Thyroid gland (tissue), 4 donors: ENCODE measurements at regions not wholly inside any gene's neighbourhood (a gene's known extent, or its start where the extent isn't known, plus 50 kb on each side); places are given as distances from the start of the nearest gene placed in this dataset.

Experiments used
- DNase-seq, 2 donors: peaks; one replicate each; pipeline ENCODE4 v3.0.0-alpha.2; 2019
- H3K27ac ChIP-seq, 3 donors: fragments of 200-600 bp; sonication (generic); 1 replicate in 2 of 3; 2 replicates in 1 of 3; pipeline ENCODE4 v1.5.1; 2016 to 2019; ENCODE audit warnings: mild to moderate bottlenecking in 1 of 3, moderate library complexity in 1 of 3
- H3K27me3 ChIP-seq: fragments of 200-600 bp; sonication (generic); one replicate; pipeline ENCODE4 v1.5.1; 2019
- H3K36me3 ChIP-seq, 2 donors: fragments of 200-600 bp; sonication (generic); one replicate each; pipeline ENCODE4 v1.5.1; 2016 to 2019
- H3K4me1 ChIP-seq, 2 donors: fragments of 200-600 bp; sonication (generic); one replicate each; pipeline ENCODE4 v1.5.1; 2017 to 2019
- H3K4me3 ChIP-seq, 3 donors: fragments of 200-600 bp; sonication (generic); replicated peaks in 1 of 3; 1 replicate in 2 of 3; 2 replicates in 1 of 3; pipeline ENCODE4 v1.5.1; 2016; ENCODE audit warnings: mild to moderate bottlenecking in 1 of 3
- H3K9me3 ChIP-seq: fragments of 200-600 bp; sonication (generic); one replicate; pipeline ENCODE4 v1.5.1; 2017
- CTCF ChIP-seq, 6 experiments: fragments of 200-600 bp in 3 of 6; fragments of 450-650 bp in 3 of 6; sonication (generic) in 3 of 6; IDR thresholded peaks; one replicate each; pipeline ENCODE4 v1.5.1; 2016 to 2019; ENCODE audit warnings: antibody characterized with exemption in 6 of 6, mild to moderate bottlenecking in 2 of 6, inconsistent platforms in 1 of 6, moderate library complexity in 1 of 6
- POLR2A ChIP-seq, 2 donors: fragments of 450-650 bp; IDR thresholded peaks; one replicate each; pipeline ENCODE4 v1.6.1; 2017; ENCODE audit warnings: antibody characterized with exemption in 2 of 2, mild to moderate bottlenecking in 2 of 2, moderate library complexity in 1 of 2
- WGBS, 2 donors: methylation state at CpG; one replicate each; pipeline ENCODE4 v1.1.5; 2017; 5-methylcytosine and 5-hydroxymethylcytosine counted together
- intact Hi-C: fragments of 100-400 bp; cut with DNase I; formaldehyde crosslinking; loops from one replicate; pipeline ENCODE4 v1.15.1; 2023

- Histone ChIP-seq H3K9me3 (no peaks in the 10 kb centered on the region), H3K4me3 (no peak overlapping the region), H3K36me3 (peaks cover 0 to 11% of the 10 kb centered on the region in 2 donors), H3K4me1 (peaks cover 15 to 18% of the 10 kb centered on the region in 2 donors), H3K27ac (no peak overlapping the region), H3K27me3 (no peaks in the 10 kb centered on the region)
- intact Hi-C loops: no loop called here
- DNase-seq: no peak
- TF ChIP-seq CTCF (IDR thresholded peaks at IDR 0.05) (no peak), POLR2A (IDR thresholded peaks at IDR 0.05) (no peak)
- WGBS, 2 donors: 89 to 100% methylated on average over 3 to 4 of the region's 4 CpGs
Observed at GRCh38 chr15:62739082-62739481, 303.5 kb upstream of the TPM1 start.

GRCh38 chr15:62739507-62739906 is 303.0 kb upstream of the TPM1 start:
- no peak for DNase-seq
- Histone ChIP-seq H3K36me3 (peaks cover 0 to 11% of the 10 kb centered on the region in 2 donors), H3K4me1 (peaks cover 15 to 18% of the 10 kb centered on the region in 2 donors), H3K27ac (no peak overlapping the region), H3K4me3 (no peak overlapping the region), H3K9me3 (no peaks in the 10 kb centered on the region), H3K27me3 (no peaks in the 10 kb centered on the region)
- 91 to 98% methylated on average over 2 to 3 of the region's 3 CpGs for WGBS, 2 donors
- intact Hi-C loops: no loop called here
- TF ChIP-seq CTCF (IDR thresholded peaks at IDR 0.05): no peak
- TF ChIP-seq POLR2A (IDR thresholded peaks at IDR 0.05): no peak

GRCh38 chr15:62740141-62741004 is 302.2 kb upstream of the TPM1 start:
- Histone ChIP-seq H3K27ac (no peak overlapping the region), H3K36me3 (peaks cover 0 to 11% of the 10 kb centered on the region in 2 donors), H3K27me3 (no peaks in the 10 kb centered on the region), H3K9me3 (no peaks in the 10 kb centered on the region), H3K4me3 (no peak overlapping the region), H3K4me1 (peaks cover 15 to 18% of the 10 kb centered on the region in 2 donors)
- intact Hi-C loops: no loop called here
- no peak for TF ChIP-seq CTCF (IDR thresholded peaks at IDR 0.05)
- TF ChIP-seq POLR2A (IDR thresholded peaks at IDR 0.05): no peak
- WGBS, 2 donors: 78 to 80% methylated on average over 15 of the region's 15 CpGs
- DNase-seq: no peak

GRCh38 chr15:62741106-62741505 is 301.4 kb upstream of the TPM1 start:
- Histone ChIP-seq H3K4me1 (peaks cover 15 to 18% of the 10 kb centered on the region in 2 donors), H3K27ac (peak overlapping the region in 1 of 3 donors; percentile 95), H3K4me3 (no peak overlapping the region), H3K36me3 (peaks cover 0 to 11% of the 10 kb centered on the region in 2 donors), H3K27me3 (no peaks in the 10 kb centered on the region), H3K9me3 (no peaks in the 10 kb centered on the region)
- 97% methylated on average over 2 of the region's 2 CpGs for WGBS, 2 donors
- TF ChIP-seq CTCF (IDR thresholded peaks at IDR 0.05): no peak
- TF ChIP-seq POLR2A (IDR thresholded peaks at IDR 0.05): no peak
- no peak for DNase-seq
- intact Hi-C loops: no loop called here
